RWPE2 (cell line): ENCODE measurements at regions not wholly inside any gene's neighbourhood (a gene's known extent, or its start where the extent isn't known, plus 50 kb on each side); places are given as distances from the start of the nearest gene placed in this dataset.

Experiments
- ATAC-seq: fragments of 200-7000 bp; cut with Tn5 transposase; 3 replicates; pipeline ENCODE4 v1.9.1; 2021; ENCODE audit warnings: low read depth
- DNase-seq: peaks from one replicate; pipeline ENCODE4 v3.0.0-alpha.2; 2020; ENCODE audit warnings: low spot score
- H3K27ac ChIP-seq: fragments of 450-650 bp; 2 replicates; pipeline ENCODE4 v1.5.1; 2017; ENCODE audit warnings: mild to moderate bottlenecking; ENCODE audit not compliant: poor library complexity, severe bottlenecking
- H3K27me3 ChIP-seq: fragments of 250-450 bp; sonication (Bioruptor Pico); 2 replicates; pipeline ENCODE4 v1.5.1; 2021; ENCODE audit warnings: mild to moderate bottlenecking, moderate library complexity; ENCODE audit not compliant: insufficient read depth, poor library complexity, severe bottlenecking
- H3K36me3 ChIP-seq: fragments of 250-450 bp; sonication (Bioruptor Pico); 2 replicates; pipeline ENCODE4 v1.5.1; 2020; ENCODE audit warnings: low read depth, mild to moderate bottlenecking, moderate library complexity
- H3K4me1 ChIP-seq: fragments of 250-450 bp; sonication (Bioruptor Pico); 2 replicates; pipeline ENCODE4 v1.5.1; 2021; ENCODE audit warnings: mild to moderate bottlenecking, moderate library complexity; ENCODE audit not compliant: insufficient read depth, poor library complexity, severe bottlenecking
- H3K4me3 ChIP-seq: fragments of 250-450 bp; sonication (Bioruptor Pico); 2 replicates; pipeline ENCODE4 v1.5.1; 2021; ENCODE audit warnings: mild to moderate bottlenecking, moderate library complexity; ENCODE audit not compliant: severe bottlenecking
- H3K9me3 ChIP-seq: fragments of 250-450 bp; sonication (Bioruptor Pico); 2 replicates; pipeline ENCODE4 v1.5.1; 2021; ENCODE audit warnings: mild to moderate bottlenecking, moderate library complexity; ENCODE audit not compliant: severe bottlenecking
- TF ChIP-seq, protein P1 (sequence below): fragments of 450-650 bp; IDR thresholded peaks from one replicate; pipeline ENCODE4 v1.5.1; 2017; ENCODE audit warnings: mild to moderate bottlenecking, moderate library complexity; ENCODE audit not compliant: poor library complexity, severe bottlenecking

DNA sequence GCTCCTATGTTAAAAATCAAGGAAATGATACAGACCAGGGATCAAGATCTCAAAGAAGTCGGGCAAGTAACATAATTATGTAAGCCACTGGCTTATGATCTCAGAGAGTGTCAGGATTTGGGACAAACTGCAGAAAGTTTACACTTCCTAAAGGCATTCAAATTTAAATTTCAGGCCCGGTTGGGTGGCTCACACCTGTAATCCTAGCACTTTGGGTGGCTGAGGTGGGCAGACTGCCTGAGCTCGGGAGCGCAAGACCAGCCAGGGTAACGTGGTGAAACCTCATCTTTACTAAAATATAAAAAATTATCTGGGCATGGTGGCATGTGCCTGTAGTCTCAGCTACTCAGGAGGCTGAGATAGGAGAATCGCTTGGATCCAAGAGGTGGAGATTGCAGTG lies 124.4 kb upstream of the UBE2E2 start:
- ATAC-seq (no peak), DNase-seq (no peak)
- H3K9me3 ChIP-seq: no peaks in the 10 kb centered on the region
- H3K36me3 ChIP-seq: no peaks in the 10 kb centered on the region
- no peak overlapping the region for H3K27ac ChIP-seq
- TF ChIP-seq, protein P1, sequence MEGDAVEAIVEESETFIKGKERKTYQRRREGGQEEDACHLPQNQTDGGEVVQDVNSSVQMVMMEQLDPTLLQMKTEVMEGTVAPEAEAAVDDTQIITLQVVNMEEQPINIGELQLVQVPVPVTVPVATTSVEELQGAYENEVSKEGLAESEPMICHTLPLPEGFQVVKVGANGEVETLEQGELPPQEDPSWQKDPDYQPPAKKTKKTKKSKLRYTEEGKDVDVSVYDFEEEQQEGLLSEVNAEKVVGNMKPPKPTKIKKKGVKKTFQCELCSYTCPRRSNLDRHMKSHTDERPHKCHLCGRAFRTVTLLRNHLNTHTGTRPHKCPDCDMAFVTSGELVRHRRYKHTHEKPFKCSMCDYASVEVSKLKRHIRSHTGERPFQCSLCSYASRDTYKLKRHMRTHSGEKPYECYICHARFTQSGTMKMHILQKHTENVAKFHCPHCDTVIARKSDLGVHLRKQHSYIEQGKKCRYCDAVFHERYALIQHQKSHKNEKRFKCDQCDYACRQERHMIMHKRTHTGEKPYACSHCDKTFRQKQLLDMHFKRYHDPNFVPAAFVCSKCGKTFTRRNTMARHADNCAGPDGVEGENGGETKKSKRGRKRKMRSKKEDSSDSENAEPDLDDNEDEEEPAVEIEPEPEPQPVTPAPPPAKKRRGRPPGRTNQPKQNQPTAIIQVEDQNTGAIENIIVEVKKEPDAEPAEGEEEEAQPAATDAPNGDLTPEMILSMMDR: no peak
- H3K4me1 ChIP-seq: peaks cover 3% of the 10 kb centered on the region
- peaks cover 8% of the 10 kb centered on the region for H3K27me3 ChIP-seq
- no peak overlapping the region for H3K4me3 ChIP-seq

DNA sequence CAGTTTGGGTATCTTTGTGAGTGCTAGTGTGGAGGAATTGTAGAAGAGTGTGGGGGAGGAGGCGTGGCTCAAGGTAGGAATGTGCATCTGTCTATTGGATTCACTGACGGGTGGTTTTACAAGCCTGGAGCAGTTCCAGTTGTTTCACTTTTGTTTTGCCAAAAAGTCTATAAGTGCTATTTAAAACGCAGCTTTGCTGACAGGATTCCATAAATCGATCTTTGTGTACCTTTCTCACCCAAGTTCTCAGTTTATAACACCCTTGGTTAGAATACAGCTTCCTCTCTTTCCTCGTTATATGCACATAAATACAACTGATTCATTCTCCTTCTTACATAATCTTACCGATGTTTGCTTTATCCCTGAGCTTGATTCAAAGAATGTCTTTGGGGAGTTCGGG lies 123.2 kb upstream of the UBE2E2 start:
- H3K9me3 ChIP-seq: no peaks in the 10 kb centered on the region

DNA sequence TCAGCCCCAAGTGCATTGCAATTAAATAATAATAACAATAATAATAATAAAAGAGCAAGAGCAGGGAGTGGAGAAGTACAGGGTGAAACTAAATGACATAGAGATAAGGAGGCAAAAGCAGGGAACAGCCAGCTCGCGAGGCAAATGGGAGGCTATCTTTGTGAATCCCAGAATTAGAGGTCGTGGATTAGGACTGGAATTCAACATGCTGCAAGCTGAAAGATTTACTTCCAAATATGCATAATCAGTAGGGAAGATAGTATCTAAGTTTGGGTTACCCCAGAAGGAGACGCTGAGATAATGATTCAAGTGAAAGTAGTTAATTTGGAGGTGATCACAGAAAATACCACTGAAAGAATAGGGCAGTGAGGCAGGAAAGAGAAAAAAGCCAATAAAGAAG lies 119.4 kb upstream of the UBE2E2 start:
- Histone ChIP-seq H3K27ac (no peak overlapping the region), H3K36me3 (no peaks in the 10 kb centered on the region), H3K4me1 (peaks cover 3% of the 10 kb centered on the region), H3K4me3 (no peak overlapping the region), H3K27me3 (no peaks in the 10 kb centered on the region), H3K9me3 (no peaks in the 10 kb centered on the region)
- no peak for DNase-seq
- TF ChIP-seq, protein P1: no peak
- no peak for ATAC-seq

More for the DNA sequence above, 123.2 kb upstream of the UBE2E2 start:
- peaks cover 3% of the 10 kb centered on the region for H3K4me1 ChIP-seq
- H3K27ac ChIP-seq: no peak overlapping the region
- peak overlapping the region; percentile 16 for H3K4me3 ChIP-seq
- peaks cover 1% of the 10 kb centered on the region for H3K27me3 ChIP-seq
- DNase-seq: no peak
- TF ChIP-seq, protein P1: no peak
- ATAC-seq: peak; percentile 84
- H3K36me3 ChIP-seq: no peaks in the 10 kb centered on the region

DNA sequence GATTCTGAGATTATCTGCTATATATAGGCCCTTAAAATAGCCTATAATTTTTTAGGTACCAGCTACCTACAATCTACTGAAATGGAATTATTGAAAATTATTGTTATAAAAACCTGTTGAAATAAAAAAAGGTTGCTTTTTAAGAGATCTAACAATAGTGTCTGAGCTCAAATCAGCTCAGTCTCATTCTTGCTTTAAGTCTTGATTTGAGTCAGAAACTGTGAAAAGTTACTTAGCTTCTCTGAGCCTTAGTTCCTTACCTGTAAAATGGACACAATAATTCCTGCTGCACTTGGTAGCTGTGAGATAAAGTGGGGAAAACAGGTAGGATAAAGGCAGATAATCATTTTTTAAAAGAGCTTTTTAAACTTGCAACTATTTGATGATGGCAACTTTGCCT lies 118.8 kb upstream of the UBE2E2 start:
- TF ChIP-seq, protein P1: no peak
- H3K4me3 ChIP-seq: no peak overlapping the region
- ATAC-seq (no peak), DNase-seq (no peak)
- no peaks in the 10 kb centered on the region for H3K9me3 ChIP-seq
- H3K27me3 ChIP-seq: no peaks in the 10 kb centered on the region
- H3K36me3 ChIP-seq: no peaks in the 10 kb centered on the region
- peaks cover 3% of the 10 kb centered on the region for H3K4me1 ChIP-seq
- no peak overlapping the region for H3K27ac ChIP-seq

DNA sequence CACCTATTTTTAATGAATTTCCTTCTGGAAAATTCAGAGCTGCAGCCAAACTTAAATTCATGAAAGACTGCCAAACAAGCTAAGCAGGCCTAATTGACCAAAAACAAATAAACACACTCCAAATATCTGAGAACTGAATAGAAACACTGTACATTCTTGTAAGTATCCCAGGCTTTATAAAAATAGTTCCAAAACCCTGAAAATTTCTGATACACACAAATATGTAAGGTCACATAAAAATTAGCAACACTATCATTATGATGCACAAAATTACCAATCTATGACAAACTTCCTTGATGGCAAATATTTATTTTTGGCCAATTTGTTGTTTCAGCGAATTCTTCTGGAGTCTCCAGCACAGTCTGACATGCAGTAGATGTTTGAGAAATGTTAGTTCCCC lies 117.9 kb upstream of the UBE2E2 start:
- Histone ChIP-seq H3K36me3 (no peaks in the 10 kb centered on the region), H3K9me3 (no peaks in the 10 kb centered on the region), H3K27ac (no peak overlapping the region), H3K4me1 (no peaks in the 10 kb centered on the region), H3K4me3 (no peak overlapping the region), H3K27me3 (no peaks in the 10 kb centered on the region)
- no peak for ATAC-seq
- DNase-seq: no peak
- TF ChIP-seq, protein P1: no peak
